ENCODE measurements at regions not wholly inside any gene's neighbourhood (a gene's known extent, or its start where the extent isn't known, plus 50 kb on each side); places are given as distances from the start of the nearest gene placed in this dataset.

- no peak for TF ChIP-seq ETV6 (conservative IDR thresholded peaks at IDR 0.05 in 1 of 2, IDR thresholded peaks at IDR 0.05 in 1 of 2; ENCODE audit: borderline replicate concordance in 1 of 2, low read depth in 1 of 2)
- 0 out of 2 replicates have a peak, but pooled peaks have one; percentile 3 for TF ChIP-seq RAD21 (IDR thresholded peaks at IDR 0.05; ENCODE audit: insufficient read depth, low read depth, low read length)
- TF ChIP-seq ATF2 (IDR thresholded peaks at IDR 0.05; ENCODE audit: low read length), result peak; percentile 65
- TF ChIP-seq MLLT1 (IDR thresholded peaks at IDR 0.05), result peak; percentile 3; the same call in 1 of the 2 replicates
- no peak for TF ChIP-seq BACH1 (IDR thresholded peaks at IDR 0.05; ENCODE audit: borderline replicate concordance)
- 0 out of 2 replicates have a peak, but pooled peaks have one; percentile 8 for TF ChIP-seq TCF3 (IDR thresholded peaks at IDR 0.05; ENCODE audit: borderline replicate concordance, insufficient read depth, low read depth, low read length)
- 0 out of 2 replicates have a peak, but pooled peaks have one; percentile 22 for TF ChIP-seq CREB1 (IDR thresholded peaks at IDR 0.05; ENCODE audit: low read depth)
- TF ChIP-seq PKNOX1 (IDR thresholded peaks at IDR 0.05), result 0 out of 2 replicates have a peak, but pooled peaks have one; percentile 35
- 0 out of 2 replicates have a peak, but pooled peaks have one; percentile 11 for TF ChIP-seq CBX5 (IDR thresholded peaks at IDR 0.05; ENCODE audit: low read depth)
- TF ChIP-seq MYB (IDR thresholded peaks at IDR 0.05; ENCODE audit: borderline replicate concordance, low read depth, low read length), result no peak
- TF ChIP-seq TBL1XR1 (IDR thresholded peaks at IDR 0.05; ENCODE audit: low read depth, low read length), result no peak
- TF ChIP-seq RAD51 (IDR thresholded peaks at IDR 0.05), result no peak
- peak; percentile 62 for TF ChIP-seq PML (IDR thresholded peaks at IDR 0.05; ENCODE audit: low read length)
- no peak for TF ChIP-seq PAX8 (IDR thresholded peaks at IDR 0.05)
- 0 out of 2 replicates have a peak, but pooled peaks have one; percentile 32 for TF ChIP-seq ZNF592 (IDR thresholded peaks at IDR 0.05)
- TF ChIP-seq HSF1 (IDR thresholded peaks at IDR 0.05; ENCODE audit: low read depth, low read length), result no peak
- TF ChIP-seq DPF2 (IDR thresholded peaks at IDR 0.05), result no peak
- no peak for TF ChIP-seq JUND (IDR thresholded peaks at IDR 0.05; ENCODE audit: low read depth, low read length)
- no peak for TF ChIP-seq ZNF217 (IDR thresholded peaks at IDR 0.05)
- TF ChIP-seq BHLHE40 (IDR thresholded peaks at IDR 0.05; ENCODE audit: borderline replicate concordance in 1 of 2, low read depth in 2 of 2, low read length in 1 of 2), result no peak
- TF ChIP-seq RFX5 (IDR thresholded peaks at IDR 0.05; ENCODE audit: low read depth, low read length), result no peak
Observed at GRCh38 chr14:22506778-22507351, 82.2 kb downstream of the DAD1 start (continued).
